ENCODE measurements at regions not wholly inside any gene's neighbourhood (a gene's known extent, or its start where the extent isn't known, plus 50 kb on each side); places are given as distances from the start of the nearest gene placed in this dataset.

DNA sequence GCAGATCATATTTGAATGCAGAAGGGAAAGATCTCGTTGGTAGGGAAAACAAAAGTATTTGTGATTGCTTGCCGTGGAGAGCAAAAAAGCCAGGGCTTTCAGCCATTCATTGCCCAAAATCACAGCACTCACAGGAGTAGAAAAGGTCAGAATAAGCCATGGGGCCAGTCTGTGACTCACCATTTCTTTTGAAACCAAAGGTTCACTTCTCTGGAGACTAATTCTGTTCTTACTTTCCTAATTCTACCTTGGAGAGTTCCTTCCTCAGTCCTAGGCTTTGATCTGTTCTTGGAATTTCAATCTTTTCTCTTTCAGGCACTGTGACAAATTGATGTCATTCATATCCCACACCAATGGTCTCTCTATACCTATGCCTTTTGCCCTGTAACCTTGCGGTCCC is 54.1 kb upstream of the FAM180A start:
- DNase-seq (ENCODE audit: low spot score) = no peak
- TF ChIP-seq, protein P1, sequence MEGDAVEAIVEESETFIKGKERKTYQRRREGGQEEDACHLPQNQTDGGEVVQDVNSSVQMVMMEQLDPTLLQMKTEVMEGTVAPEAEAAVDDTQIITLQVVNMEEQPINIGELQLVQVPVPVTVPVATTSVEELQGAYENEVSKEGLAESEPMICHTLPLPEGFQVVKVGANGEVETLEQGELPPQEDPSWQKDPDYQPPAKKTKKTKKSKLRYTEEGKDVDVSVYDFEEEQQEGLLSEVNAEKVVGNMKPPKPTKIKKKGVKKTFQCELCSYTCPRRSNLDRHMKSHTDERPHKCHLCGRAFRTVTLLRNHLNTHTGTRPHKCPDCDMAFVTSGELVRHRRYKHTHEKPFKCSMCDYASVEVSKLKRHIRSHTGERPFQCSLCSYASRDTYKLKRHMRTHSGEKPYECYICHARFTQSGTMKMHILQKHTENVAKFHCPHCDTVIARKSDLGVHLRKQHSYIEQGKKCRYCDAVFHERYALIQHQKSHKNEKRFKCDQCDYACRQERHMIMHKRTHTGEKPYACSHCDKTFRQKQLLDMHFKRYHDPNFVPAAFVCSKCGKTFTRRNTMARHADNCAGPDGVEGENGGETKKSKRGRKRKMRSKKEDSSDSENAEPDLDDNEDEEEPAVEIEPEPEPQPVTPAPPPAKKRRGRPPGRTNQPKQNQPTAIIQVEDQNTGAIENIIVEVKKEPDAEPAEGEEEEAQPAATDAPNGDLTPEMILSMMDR (IDR thresholded peaks at IDR 0.05; ENCODE audit: extremely low read depth, insufficient read depth, missing control alignments) = no peak
- in situ Hi-C loops (cut with MboI; ENCODE audit: low pct_unique_long_range_greater_than_20kb, low sequenced_read_pairs, unreplicated experiment) = loop anchor here (5.0 kb wide), 1 partner anchor 205 kb away; no protein-coding TSS in a partner anchor

DNA sequence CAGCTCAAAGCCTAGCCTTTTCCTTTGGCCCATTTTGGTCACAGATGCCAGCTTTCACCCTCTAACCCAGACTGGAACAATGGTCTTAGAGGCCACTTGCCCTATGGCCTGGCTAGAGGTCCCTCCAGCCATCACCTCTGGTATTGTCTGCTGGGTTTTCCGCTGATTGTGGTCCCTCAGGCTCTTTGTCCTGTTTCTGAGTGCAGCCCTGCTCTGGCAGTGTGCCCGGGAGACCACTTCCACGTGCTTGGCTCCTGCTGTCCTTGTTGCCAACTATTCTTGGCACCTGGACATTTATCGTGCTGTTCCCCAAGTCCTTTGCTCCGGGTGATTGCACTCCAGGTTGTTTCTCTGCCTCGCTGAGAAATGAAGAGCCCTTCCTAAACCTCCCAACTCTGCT is 53.3 kb upstream of the FAM180A start:
- no peak for DNase-seq (ENCODE audit: low spot score)
- in situ Hi-C loops (cut with MboI; ENCODE audit: low pct_unique_long_range_greater_than_20kb, low sequenced_read_pairs, unreplicated experiment) = loop anchor here (5.0 kb wide), 1 partner anchor 205 kb away; no protein-coding TSS in a partner anchor
- TF ChIP-seq, protein P1 (IDR thresholded peaks at IDR 0.05; ENCODE audit: extremely low read depth, insufficient read depth, missing control alignments) = no peak

- in situ Hi-C loops (cut with MboI; ENCODE audit: low pct_unique_long_range_greater_than_20kb, low sequenced_read_pairs, unreplicated experiment) = loop anchor here (5.0 kb wide), 1 partner anchor 206 kb away; no protein-coding TSS in a partner anchor
Measured at GRCh38 chr7:135801045-135801693, 52.6 kb upstream of the FAM180A start.

GRCh38 chr7:135800560-135800959 is 51.9 kb upstream of the FAM180A start:
- TF ChIP-seq, protein P1 (IDR thresholded peaks at IDR 0.05; ENCODE audit: extremely low read depth, insufficient read depth, missing control alignments) = no peak
- no peak for DNase-seq (ENCODE audit: low spot score)
- in situ Hi-C loops (cut with MboI; ENCODE audit: low pct_unique_long_range_greater_than_20kb, low sequenced_read_pairs, unreplicated experiment) = loop anchor here (5.0 kb wide), 1 partner anchor 207 kb away; no protein-coding TSS in a partner anchor

More at GRCh38 chr7:135801045-135801693, 52.6 kb upstream of the FAM180A start:
- DNase-seq (ENCODE audit: low spot score) = peak; percentile 72
- TF ChIP-seq, protein P1 (IDR thresholded peaks at IDR 0.05; ENCODE audit: extremely low read depth, insufficient read depth, missing control alignments) = peak; percentile 80

- in situ Hi-C loops (cut with MboI; ENCODE audit: low pct_unique_long_range_greater_than_20kb, low sequenced_read_pairs, unreplicated experiment) = loop anchor here (5.0 kb wide), 1 partner anchor 207 kb away; no protein-coding TSS in a partner anchor
- TF ChIP-seq, protein P1 (IDR thresholded peaks at IDR 0.05; ENCODE audit: extremely low read depth, insufficient read depth, missing control alignments) = no peak
- no peak for DNase-seq (ENCODE audit: low spot score)
Measured at GRCh38 chr7:135799881-135800280, 51.3 kb upstream of the FAM180A start.

Data from GM13977 (cell line).